WI38 (cell line): ENCODE measurements at regions not wholly inside any gene's neighbourhood (a gene's known extent, or its start where the extent isn't known, plus 50 kb on each side); places are given as distances from the start of the nearest gene placed in this dataset.
"Not testable (repeated sequence)": the region's sequence is repeated elsewhere in the genome, so short reads cannot be mapped to it uniquely, and the experiment has no call there.

ENCODE experiments used
- H3K4me3 ChIP-seq: 2 replicates; pipeline ENCODE4 v1.5.1; 2011; ENCODE audit warnings: low read depth, mild to moderate bottlenecking, control low read depth, low read length
- TF ChIP-seq, protein P1 (sequence below): IDR thresholded peaks from 2 replicates; pipeline ENCODE4 v1.5.1; 2012; ENCODE audit warnings: low read depth, mild to moderate bottlenecking, control low read depth, low read length

DNA sequence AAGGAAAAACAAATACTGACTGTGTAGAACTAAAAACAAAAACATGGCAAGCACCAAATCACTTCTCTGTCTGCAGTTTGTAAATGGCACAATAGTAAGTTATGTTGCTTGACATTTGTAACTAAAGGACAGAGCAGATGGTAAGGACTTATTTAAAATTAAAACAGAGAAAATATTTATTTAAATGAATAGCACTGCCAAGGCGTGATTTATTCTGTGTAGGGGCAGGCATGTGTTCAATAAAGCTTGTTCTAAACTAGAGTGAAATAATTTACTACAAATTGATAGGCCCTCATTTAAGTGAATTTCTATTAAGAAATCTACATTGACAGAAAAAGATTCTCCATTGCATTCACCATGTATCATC, 231.5 kb downstream of the CYLC2 start:
- TF ChIP-seq, protein P1, sequence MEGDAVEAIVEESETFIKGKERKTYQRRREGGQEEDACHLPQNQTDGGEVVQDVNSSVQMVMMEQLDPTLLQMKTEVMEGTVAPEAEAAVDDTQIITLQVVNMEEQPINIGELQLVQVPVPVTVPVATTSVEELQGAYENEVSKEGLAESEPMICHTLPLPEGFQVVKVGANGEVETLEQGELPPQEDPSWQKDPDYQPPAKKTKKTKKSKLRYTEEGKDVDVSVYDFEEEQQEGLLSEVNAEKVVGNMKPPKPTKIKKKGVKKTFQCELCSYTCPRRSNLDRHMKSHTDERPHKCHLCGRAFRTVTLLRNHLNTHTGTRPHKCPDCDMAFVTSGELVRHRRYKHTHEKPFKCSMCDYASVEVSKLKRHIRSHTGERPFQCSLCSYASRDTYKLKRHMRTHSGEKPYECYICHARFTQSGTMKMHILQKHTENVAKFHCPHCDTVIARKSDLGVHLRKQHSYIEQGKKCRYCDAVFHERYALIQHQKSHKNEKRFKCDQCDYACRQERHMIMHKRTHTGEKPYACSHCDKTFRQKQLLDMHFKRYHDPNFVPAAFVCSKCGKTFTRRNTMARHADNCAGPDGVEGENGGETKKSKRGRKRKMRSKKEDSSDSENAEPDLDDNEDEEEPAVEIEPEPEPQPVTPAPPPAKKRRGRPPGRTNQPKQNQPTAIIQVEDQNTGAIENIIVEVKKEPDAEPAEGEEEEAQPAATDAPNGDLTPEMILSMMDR = no peak
- no peak overlapping the region for H3K4me3 ChIP-seq

DNA sequence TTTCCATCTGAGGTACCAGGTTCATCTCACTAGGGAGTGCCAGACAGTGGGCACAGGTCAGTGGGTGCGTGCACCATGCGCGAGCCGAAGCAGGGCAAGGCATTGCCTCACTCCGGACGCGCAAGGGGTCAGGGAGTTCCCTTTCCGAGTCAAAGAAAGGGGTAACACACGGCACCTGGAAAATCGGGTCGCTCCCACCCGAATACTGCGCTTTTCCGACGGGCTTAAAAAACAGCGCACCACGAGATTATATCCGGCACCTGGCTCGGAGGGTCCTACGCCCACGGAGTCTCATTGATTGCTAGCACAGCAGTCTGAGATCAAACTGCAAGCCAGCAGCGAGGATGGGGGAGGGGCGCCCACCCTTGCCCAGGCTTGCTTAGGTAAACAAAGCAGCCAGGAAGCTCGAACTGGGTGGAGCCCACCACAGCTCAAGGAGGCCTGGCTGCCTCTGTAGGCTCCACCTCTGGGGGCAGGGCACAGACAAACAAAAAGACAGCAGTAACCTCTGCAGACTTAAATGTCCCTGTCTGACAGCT, 242.5 kb downstream of the CYLC2 start:
- not testable (repeated sequence) for H3K4me3 ChIP-seq

DNA sequence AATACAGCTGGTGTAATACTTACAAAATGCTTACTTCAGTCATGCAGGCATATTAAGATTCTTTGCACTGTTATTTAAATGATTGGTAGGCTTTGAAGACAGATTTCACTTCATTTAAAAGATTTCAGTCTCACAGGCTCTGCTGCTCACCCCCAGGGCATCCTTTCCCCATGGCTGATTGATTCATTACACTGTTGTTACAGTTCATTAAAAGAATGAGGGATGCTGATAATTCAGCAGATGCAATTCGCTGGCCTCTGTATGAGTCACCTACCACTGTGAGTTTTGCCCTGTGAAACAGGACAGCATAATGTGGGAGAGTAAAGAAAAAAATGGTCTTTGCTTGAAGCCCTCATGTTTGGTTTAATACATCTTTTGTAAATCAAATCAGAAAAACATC, 246.9 kb downstream of the CYLC2 start:
- TF ChIP-seq, protein P1 = no peak
- no peak overlapping the region for H3K4me3 ChIP-seq

DNA sequence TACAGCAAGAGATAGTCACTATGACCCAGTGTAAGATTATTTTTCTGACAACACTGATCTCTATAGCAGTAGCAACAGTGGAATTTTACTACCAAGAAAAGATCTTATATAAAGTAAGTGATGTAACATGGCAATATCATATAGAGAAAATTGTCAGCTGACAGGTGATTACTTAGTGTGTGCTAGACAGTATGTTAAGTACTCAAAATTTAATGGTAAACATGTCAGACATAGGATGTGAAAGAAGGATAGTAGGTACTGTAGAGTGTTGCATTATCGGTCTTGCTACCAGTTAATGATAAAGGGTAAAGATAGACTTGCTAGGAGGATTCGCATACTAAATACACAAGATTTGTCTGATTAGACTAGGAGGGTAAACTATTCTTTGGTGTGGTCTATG, 247.4 kb downstream of the CYLC2 start:
- H3K4me3 ChIP-seq = no peak overlapping the region
- TF ChIP-seq, protein P1 = no peak

DNA sequence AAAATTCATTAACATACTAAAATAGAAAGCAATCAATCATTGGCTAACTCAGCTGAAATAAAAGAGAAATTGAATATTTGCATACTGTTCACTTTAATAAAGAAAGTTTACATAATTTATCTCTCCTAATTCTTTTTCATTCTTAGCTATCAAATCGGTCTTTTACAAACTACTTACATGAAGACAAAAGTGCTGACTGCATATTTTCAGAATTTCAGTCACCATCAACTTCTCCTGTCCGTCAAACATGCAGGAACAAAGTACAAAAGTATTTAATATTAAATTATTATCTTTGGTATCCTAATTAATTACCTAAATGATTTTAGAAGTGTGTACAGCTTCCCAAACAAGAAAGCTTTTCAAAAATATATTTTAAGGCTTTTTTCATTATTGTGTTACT, 248.4 kb downstream of the CYLC2 start:
- TF ChIP-seq, protein P1 = no peak
- H3K4me3 ChIP-seq = no peak overlapping the region

DNA sequence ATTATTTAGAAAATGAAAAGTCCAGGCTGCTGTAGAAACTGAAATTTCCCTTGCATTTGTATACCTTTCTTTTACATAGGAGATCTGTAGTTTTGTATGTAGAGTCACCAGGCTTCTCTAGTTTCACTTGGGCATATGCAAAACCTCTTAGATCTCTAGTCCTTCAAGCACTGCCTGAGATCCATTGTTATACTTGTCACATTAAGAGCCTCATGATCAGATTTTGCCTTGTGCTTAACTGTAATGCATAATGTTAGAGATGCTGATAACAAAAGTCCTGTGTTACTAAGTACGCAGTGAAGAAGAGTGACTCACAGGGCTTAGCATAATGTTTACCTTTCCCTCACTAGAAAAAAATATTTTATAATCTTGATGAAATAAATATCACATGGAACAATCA, 250.2 kb downstream of the CYLC2 start:
- TF ChIP-seq, protein P1 = no peak
- H3K4me3 ChIP-seq = no peak overlapping the region

DNA sequence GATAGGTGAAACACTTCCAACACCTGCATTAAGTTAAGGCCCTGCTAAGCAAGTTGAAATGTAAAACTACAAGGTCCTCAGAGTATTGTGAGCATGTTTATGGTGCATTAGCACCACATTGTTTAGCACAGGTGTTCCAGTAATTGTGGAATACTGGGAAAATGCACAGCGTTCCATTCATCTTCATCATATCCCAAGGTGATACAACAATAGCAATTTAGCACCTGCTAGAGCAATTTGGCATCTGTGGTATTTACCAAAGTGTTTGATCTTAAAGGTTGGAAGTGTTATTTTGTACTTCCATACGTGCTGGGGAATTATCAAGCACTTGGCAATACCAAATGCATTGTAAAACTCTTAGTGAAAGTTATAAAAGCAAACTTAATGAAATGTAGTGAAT, 266.8 kb downstream of the CYLC2 start:
- no peak overlapping the region for H3K4me3 ChIP-seq
- TF ChIP-seq, protein P1 = no peak

DNA sequence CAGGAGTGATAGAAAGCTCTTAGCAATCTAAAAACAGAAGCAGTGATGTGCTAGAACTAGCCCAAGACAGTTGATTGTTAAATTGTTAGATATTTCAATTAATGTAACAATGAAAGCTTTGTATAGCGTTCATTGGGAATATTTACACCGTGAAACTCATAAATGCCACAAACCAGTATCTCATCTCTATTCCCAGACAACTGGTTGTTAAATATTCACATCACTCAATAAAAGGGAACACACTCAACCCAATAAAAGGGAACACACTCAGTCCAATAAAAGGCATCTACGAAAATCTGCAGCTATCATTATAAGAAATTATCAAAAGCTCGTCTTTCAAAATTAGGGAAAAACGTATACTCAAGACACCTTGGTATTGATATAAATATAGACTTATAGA, 270.9 kb downstream of the CYLC2 start:
- TF ChIP-seq, protein P1 = no peak
- no peak overlapping the region for H3K4me3 ChIP-seq
